ENCODE measurements at regions not wholly inside any gene's neighbourhood (a gene's known extent, or its start where the extent isn't known, plus 50 kb on each side); places are given as distances from the start of the nearest gene placed in this dataset.

- Histone ChIP-seq H3K79me2 (ENCODE audit: insufficient read depth, low read length) (no peaks in the 10 kb centered on the region), H3K27ac (ENCODE audit: low read depth, low read length) (no peak overlapping the region), H3K36me3 (ENCODE audit: control insufficient read depth in 1 of 2, insufficient read depth in 2 of 2, low read length in 2 of 2) (no peaks in the 10 kb centered on the region), H3K27me3 (ENCODE audit: insufficient read depth, low read length) (no peaks in the 10 kb centered on the region), H3K9ac (ENCODE audit: low read length) (no peak overlapping the region), H4K20me1 (ENCODE audit: insufficient read depth) (no peaks in the 10 kb centered on the region), H3K9me2 (ENCODE audit: insufficient read depth) (no peaks in the 10 kb centered on the region), H3K4me2 (ENCODE audit: low read length) (no peak overlapping the region), H2AFZ (ENCODE audit: low read depth, low read length, poor library complexity, severe bottlenecking) (no peak overlapping the region), H3K4me1 (ENCODE audit: control insufficient read depth in 1 of 2, insufficient read depth in 2 of 2, low read length in 2 of 2) (no peaks in the 10 kb centered on the region), H3K9me3 (ENCODE audit: control insufficient read depth in 1 of 2, insufficient read depth in 1 of 2, low read depth in 1 of 2, low read length in 2 of 2) (no peaks in the 10 kb centered on the region), H3K4me3 (replicated peaks in 1 of 2; ENCODE audit: low read depth in 1 of 2, low read length in 2 of 2) (no peak overlapping the region)
- ChIA-PET RAD21 (ENCODE audit: low non-redundant PET in 1 of 2, low total read pairs in 2 of 2, uncharacterized antibody in 2 of 2, unreplicated experiment in 2 of 2) (no interaction called here), POLR2A (no interaction called here), CTCF (no interaction called here)
- intact Hi-C loops (cut with micrococcal nuclease) = no loop called here
- no peak for ATAC-seq
- BruUV-seq (replicated peaks) = no TSS peak
- DNase-seq (ENCODE audit: low read depth, low spot score) = no peak
- TF ChIP-seq EZH2 (IDR thresholded peaks at IDR 0.05) (no peak), SIN3A (IDR thresholded peaks at IDR 0.05; ENCODE audit: low read depth) (no peak), CTCF (IDR thresholded peaks at IDR 0.05 in 2 of 3, conservative IDR thresholded peaks at IDR 0.05 in 1 of 3; ENCODE audit: borderline replicate concordance in 1 of 3, insufficient read depth in 1 of 3, low read depth in 2 of 3, low read length in 2 of 3) (no peak), REST (IDR thresholded peaks at IDR 0.05; ENCODE audit: low read depth) (no peak), CBX3 (IDR thresholded peaks at IDR 0.05; ENCODE audit: low read depth) (no peak), ZBTB33 (IDR thresholded peaks at IDR 0.05; ENCODE audit: extremely low read depth, insufficient replicate concordance, low read length) (no peak), TCF7L2 (IDR thresholded peaks at IDR 0.05; ENCODE audit: borderline replicate concordance, extremely low read depth, insufficient read depth, insufficient read length) (no peak), POLR2A (IDR thresholded peaks at IDR 0.05; ENCODE audit: borderline replicate concordance, extremely low read depth, insufficient read depth, insufficient read length) (no peak), EZH2phosphoT487 (IDR thresholded peaks at IDR 0.05; ENCODE audit: borderline replicate concordance) (no peak), EGR1 (IDR thresholded peaks at IDR 0.05; ENCODE audit: low read depth) (no peak), ATF3 (IDR thresholded peaks at IDR 0.05) (no peak), MAX (IDR thresholded peaks at IDR 0.05) (no peak), JUND (IDR thresholded peaks at IDR 0.05) (no peak), SP1 (IDR thresholded peaks at IDR 0.05; ENCODE audit: low read depth) (no peak), FOSL1 (IDR thresholded peaks at IDR 0.05; ENCODE audit: low read depth) (no peak), ZFX (IDR thresholded peaks at IDR 0.05) (no peak), YY1 (IDR thresholded peaks at IDR 0.05; ENCODE audit: extremely low read depth, insufficient replicate concordance, low read depth, low read length) (no peak), CEBPB (IDR thresholded peaks at IDR 0.05; ENCODE audit: low read depth) (no peak), RAD21 (IDR thresholded peaks at IDR 0.05; ENCODE audit: low read depth) (no peak)
Observed at GRCh38 chr7:377080-378040, 87.4 kb downstream of the FOXL3 start.
